ENCODE measurements at regions not wholly inside any gene's neighbourhood (a gene's known extent, or its start where the extent isn't known, plus 50 kb on each side); places are given as distances from the start of the nearest gene placed in this dataset.

GRCh38 chr9:21680590-21680989 lies 121.8 kb upstream of the MTAP start:
- Histone ChIP-seq H3K36me3 (ENCODE audit: low read depth, missing control alignments) (no peaks in the 10 kb centered on the region), H3K9me3 (no peaks in the 10 kb centered on the region), H3K27me3 (no peaks in the 10 kb centered on the region), H3K4me3 (no peak overlapping the region), H3K27ac (no peak overlapping the region), H3K4me1 (no peaks in the 10 kb centered on the region)
- intact Hi-C loops (cut with DNase I; ENCODE audit: low total_unique reads) = no loop called here
- 81 to 84% methylated on average over 4 of the region's 4 CpGs for WGBS, 2 donors
- DNase-seq = no peak
- TF ChIP-seq POLR2A (IDR thresholded peaks at IDR 0.05) = no peak
- TF ChIP-seq CTCF (IDR thresholded peaks at IDR 0.05) = no peak

- Histone ChIP-seq H3K36me3 (ENCODE audit: low read depth, missing control alignments) (no peaks in the 10 kb centered on the region), H3K4me1 (no peaks in the 10 kb centered on the region), H3K27ac (no peak overlapping the region), H3K4me3 (no peak overlapping the region), H3K9me3 (no peaks in the 10 kb centered on the region), H3K27me3 (no peaks in the 10 kb centered on the region)
- TF ChIP-seq POLR2A (IDR thresholded peaks at IDR 0.05) (no peak), CTCF (IDR thresholded peaks at IDR 0.05) (no peak)
- no peak for DNase-seq
- intact Hi-C loops (cut with DNase I; ENCODE audit: low total_unique reads) = no loop called here
- WGBS, 2 donors = 89 to 91% methylated on average over 4 of the region's 4 CpGs
Observed at GRCh38 chr9:21681641-21682040, 120.8 kb upstream of the MTAP start.

GRCh38 chr9:21682381-21682780 lies 120.1 kb upstream of the MTAP start:
- Histone ChIP-seq H3K9me3 (no peaks in the 10 kb centered on the region), H3K36me3 (ENCODE audit: low read depth, missing control alignments) (no peaks in the 10 kb centered on the region), H3K27me3 (no peaks in the 10 kb centered on the region), H3K27ac (no peak overlapping the region), H3K4me1 (no peaks in the 10 kb centered on the region), H3K4me3 (no peak overlapping the region)
- 86 to 88% methylated on average over 2 of the region's 2 CpGs for WGBS, 2 donors
- no peak for TF ChIP-seq POLR2A (IDR thresholded peaks at IDR 0.05)
- no peak for TF ChIP-seq CTCF (IDR thresholded peaks at IDR 0.05)
- DNase-seq = no peak
- intact Hi-C loops (cut with DNase I; ENCODE audit: low total_unique reads) = no loop called here

GRCh38 chr9:21682981-21683380 lies 119.5 kb upstream of the MTAP start:
- H3K4me3 ChIP-seq = no peak overlapping the region
- TF ChIP-seq CTCF (IDR thresholded peaks at IDR 0.05) (no peak), POLR2A (IDR thresholded peaks at IDR 0.05) (no peak)
- WGBS, 2 donors = 89 to 93% methylated on average over 2 of the region's 2 CpGs
- intact Hi-C loops (cut with DNase I; ENCODE audit: low total_unique reads) = no loop called here
- DNase-seq = no peak
- H3K9me3 ChIP-seq = no peaks in the 10 kb centered on the region
- H3K4me1 ChIP-seq = no peaks in the 10 kb centered on the region
- no peaks in the 10 kb centered on the region for H3K27me3 ChIP-seq
- H3K27ac ChIP-seq = no peak overlapping the region
- no peaks in the 10 kb centered on the region for H3K36me3 ChIP-seq (ENCODE audit: low read depth, missing control alignments)

- intact Hi-C loops (cut with DNase I; ENCODE audit: low total_unique reads) = no loop called here
- H3K4me1 ChIP-seq = no peaks in the 10 kb centered on the region
- no peak for TF ChIP-seq POLR2A (IDR thresholded peaks at IDR 0.05)
- no peak for TF ChIP-seq CTCF (IDR thresholded peaks at IDR 0.05)
- no peak for DNase-seq
- H3K27ac ChIP-seq = no peak overlapping the region
- no peaks in the 10 kb centered on the region for H3K27me3 ChIP-seq
- H3K9me3 ChIP-seq = no peaks in the 10 kb centered on the region
- 74 to 78% methylated on average over 4 of the region's 4 CpGs for WGBS, 2 donors
- no peak overlapping the region for H3K4me3 ChIP-seq
- no peaks in the 10 kb centered on the region for H3K36me3 ChIP-seq (ENCODE audit: low read depth, missing control alignments)
Observed at GRCh38 chr9:21683484-21684175, 118.8 kb upstream of the MTAP start.
